ENCODE measurements at regions not wholly inside any gene's neighbourhood (a gene's known extent, or its start where the extent isn't known, plus 50 kb on each side); places are given as distances from the start of the nearest gene placed in this dataset.

DNA sequence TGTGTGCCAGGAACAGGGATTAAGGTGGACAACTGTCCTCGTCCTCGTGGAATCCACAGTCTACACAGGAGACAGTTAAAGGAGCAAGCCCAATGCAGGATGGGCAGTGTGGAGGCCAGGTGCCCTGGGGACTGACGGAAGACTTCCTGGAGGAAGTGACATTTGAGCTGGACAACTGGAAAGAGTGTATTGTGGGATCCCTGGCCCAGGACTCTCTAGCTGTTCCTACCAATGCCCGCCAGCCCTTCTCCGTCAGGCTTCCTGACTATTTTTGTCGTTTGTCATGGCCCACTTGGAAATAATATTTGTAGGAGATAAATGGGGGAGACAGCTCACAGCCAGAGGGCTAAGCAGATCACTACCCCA lies 235.3 kb downstream of the TOMM20 start:
- Histone ChIP-seq H3K4me2 (replicated peaks; ENCODE audit: extremely low read depth, low read length, poor library complexity, severe bottlenecking) (no peak overlapping the region), H3K4me3 (replicated peaks in 1 of 3; ENCODE audit: low read depth in 2 of 3, low read length in 3 of 3) (no peak overlapping the region), H3K27me3 (ENCODE audit: control insufficient read depth in 2 of 2, insufficient read depth in 2 of 2, low read length in 2 of 2) (no peaks in the 10 kb centered on the region), H3K9me3 (replicated peaks in 1 of 2; ENCODE audit: control insufficient read depth in 1 of 2, insufficient read depth in 1 of 2, low read length in 2 of 2) (no peaks in the 10 kb centered on the region), H3K9ac (ENCODE audit: insufficient read depth, low read length, poor library complexity, severe bottlenecking) (no peak overlapping the region), H2AFZ (ENCODE audit: insufficient read depth, low read depth, low read length, poor library complexity, severe bottlenecking) (no peak overlapping the region), H3K36me3 (replicated peaks in 1 of 2; ENCODE audit: control insufficient read depth in 1 of 2, insufficient read depth in 2 of 2, low read length in 2 of 2) (no peaks in the 10 kb centered on the region), H3K27ac (ENCODE audit: low read depth in 1 of 2, low read length in 2 of 2) (no peak overlapping the region), H3K79me2 (ENCODE audit: insufficient read depth, low read length) (no peaks in the 10 kb centered on the region), H3K4me1 (ENCODE audit: control insufficient read depth in 1 of 2, insufficient read depth in 2 of 2, low read length in 2 of 2) (peaks cover 16 to 27% of the 10 kb centered on the region in 2 donors), H4K20me1 (ENCODE audit: insufficient read depth, low read length) (no peaks in the 10 kb centered on the region)
- WGBS (ENCODE audit: insufficient coverage), result 93% methylated on average over 3 of the region's 6 CpGs
- H3K36me3 Mint-ChIP-seq, result peaks cover 4 to 7% of the 10 kb centered on the region in 2 donors
- TF ChIP-seq, protein P1, sequence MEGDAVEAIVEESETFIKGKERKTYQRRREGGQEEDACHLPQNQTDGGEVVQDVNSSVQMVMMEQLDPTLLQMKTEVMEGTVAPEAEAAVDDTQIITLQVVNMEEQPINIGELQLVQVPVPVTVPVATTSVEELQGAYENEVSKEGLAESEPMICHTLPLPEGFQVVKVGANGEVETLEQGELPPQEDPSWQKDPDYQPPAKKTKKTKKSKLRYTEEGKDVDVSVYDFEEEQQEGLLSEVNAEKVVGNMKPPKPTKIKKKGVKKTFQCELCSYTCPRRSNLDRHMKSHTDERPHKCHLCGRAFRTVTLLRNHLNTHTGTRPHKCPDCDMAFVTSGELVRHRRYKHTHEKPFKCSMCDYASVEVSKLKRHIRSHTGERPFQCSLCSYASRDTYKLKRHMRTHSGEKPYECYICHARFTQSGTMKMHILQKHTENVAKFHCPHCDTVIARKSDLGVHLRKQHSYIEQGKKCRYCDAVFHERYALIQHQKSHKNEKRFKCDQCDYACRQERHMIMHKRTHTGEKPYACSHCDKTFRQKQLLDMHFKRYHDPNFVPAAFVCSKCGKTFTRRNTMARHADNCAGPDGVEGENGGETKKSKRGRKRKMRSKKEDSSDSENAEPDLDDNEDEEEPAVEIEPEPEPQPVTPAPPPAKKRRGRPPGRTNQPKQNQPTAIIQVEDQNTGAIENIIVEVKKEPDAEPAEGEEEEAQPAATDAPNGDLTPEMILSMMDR (IDR thresholded peaks at IDR 0.05), result no peak
- DNase-seq, result no peak
- peaks cover 1 to 4% (median 2%) of the 10 kb centered on the region in 3 donors for H3K27me3 Mint-ChIP-seq (ENCODE audit: low read depth in 3 of 3)
- intact Hi-C loops (cut with micrococcal nuclease), result no loop called here
- H3K9me3 Mint-ChIP-seq, result peaks cover 0 to 4% (median 2%) of the 10 kb centered on the region in 7 donors
- peak overlapping the region in 3 of 7 donors; percentile 19 to 66 (median 31) for H3K27ac Mint-ChIP-seq
- H3K4me1 Mint-ChIP-seq, result peaks cover 35% of the 10 kb centered on the region
- H3K4me3 Mint-ChIP-seq, result no peak overlapping the region

DNA sequence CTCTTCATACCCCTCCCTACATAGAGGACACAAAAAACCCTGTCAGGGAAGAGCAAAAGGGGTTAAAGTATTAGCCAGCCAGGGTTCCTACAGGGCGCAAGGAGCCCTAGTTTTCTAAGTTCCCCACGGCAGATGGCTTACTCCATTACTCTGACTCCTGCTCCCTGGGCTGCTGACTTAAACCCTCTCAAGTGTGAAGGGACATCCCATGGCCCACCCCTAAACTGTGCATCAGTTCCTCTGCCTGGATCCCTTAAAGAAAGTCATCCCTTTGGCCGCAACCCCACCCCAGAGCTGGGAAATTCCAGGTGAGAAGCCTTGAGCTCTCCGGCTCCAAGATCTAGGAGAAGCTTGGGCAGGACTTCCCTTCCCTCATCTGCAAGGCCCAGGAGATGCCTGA lies 236.0 kb downstream of the TOMM20 start:
- no peak overlapping the region for H3K4me2 ChIP-seq (replicated peaks; ENCODE audit: extremely low read depth, low read length, poor library complexity, severe bottlenecking)
- Mint-ChIP-seq H3K4me1 (peaks cover 33% of the 10 kb centered on the region), H3K27me3 (ENCODE audit: low read depth in 3 of 3) (peaks cover 2 to 4% (median 3%) of the 10 kb centered on the region in 3 donors), H3K36me3 (peaks cover 5 to 8% of the 10 kb centered on the region in 2 donors), H3K9me3 (peaks cover 0 to 6% (median 4%) of the 10 kb centered on the region in 7 donors), H3K27ac (no peak overlapping the region), H3K4me3 (no peak overlapping the region)
- no peak overlapping the region for H2AFZ ChIP-seq (ENCODE audit: insufficient read depth, low read depth, low read length, poor library complexity, severe bottlenecking)
- no peaks in the 10 kb centered on the region for H3K79me2 ChIP-seq (ENCODE audit: insufficient read depth, low read length)
- no peak overlapping the region for H3K27ac ChIP-seq (ENCODE audit: low read depth in 1 of 2, low read length in 2 of 2)
- H4K20me1 ChIP-seq (ENCODE audit: insufficient read depth, low read length), result no peaks in the 10 kb centered on the region
- WGBS (ENCODE audit: insufficient coverage), result 82% methylated on average over 4 of the region's 4 CpGs
- no peak overlapping the region for H3K9ac ChIP-seq (ENCODE audit: insufficient read depth, low read length, poor library complexity, severe bottlenecking)
- H3K4me3 ChIP-seq (replicated peaks in 1 of 3; ENCODE audit: low read depth in 2 of 3, low read length in 3 of 3), result no peak overlapping the region
- no peak for DNase-seq
- peaks cover 16 to 27% of the 10 kb centered on the region in 2 donors for H3K4me1 ChIP-seq (ENCODE audit: control insufficient read depth in 1 of 2, insufficient read depth in 2 of 2, low read length in 2 of 2)
- TF ChIP-seq, protein P1 (IDR thresholded peaks at IDR 0.05), result no peak
- H3K9me3 ChIP-seq (replicated peaks in 1 of 2; ENCODE audit: control insufficient read depth in 1 of 2, insufficient read depth in 1 of 2, low read length in 2 of 2), result no peaks in the 10 kb centered on the region
- H3K27me3 ChIP-seq (ENCODE audit: control insufficient read depth in 2 of 2, insufficient read depth in 2 of 2, low read length in 2 of 2), result no peaks in the 10 kb centered on the region
- H3K36me3 ChIP-seq (replicated peaks in 1 of 2; ENCODE audit: control insufficient read depth in 1 of 2, insufficient read depth in 2 of 2, low read length in 2 of 2), result no peaks in the 10 kb centered on the region
- intact Hi-C loops (cut with micrococcal nuclease), result no loop called here

Data from CD14-positive monocyte (primary cell).